ENCODE measurements at regions not wholly inside any gene's neighbourhood (a gene's known extent, or its start where the extent isn't known, plus 50 kb on each side); places are given as distances from the start of the nearest gene placed in this dataset.

- no peak for ATAC-seq
- intact Hi-C loops (cut with micrococcal nuclease): no loop called here
- Histone ChIP-seq H2AFZ (ENCODE audit: low read depth, low read length) (no peak overlapping the region), H3K36me3 (ENCODE audit: control insufficient read depth, insufficient read depth, low read length) (no peaks in the 10 kb centered on the region), H3K4me2 (ENCODE audit: insufficient read depth, low read length) (no peak overlapping the region), H3K4me1 (replicated peaks in 1 of 2; ENCODE audit: control insufficient read depth in 2 of 2, insufficient read depth in 2 of 2, low read length in 2 of 2) (no peaks in the 10 kb centered on the region), H3K27ac (ENCODE audit: extremely low read depth, low read depth, low read length) (no peak overlapping the region), H3K9me3 (replicated peaks; ENCODE audit: control insufficient read depth, insufficient read depth, low read depth, low read length) (0 out of 2 replicates have a peak, but pooled peaks cover 5% of the 10 kb centered on the region), H3K4me3 (no peak overlapping the region), H3K9ac (ENCODE audit: insufficient read depth in 1 of 2, low read depth in 2 of 2, low read length in 2 of 2) (no peak overlapping the region), H3K27me3 (ENCODE audit: control insufficient read depth in 2 of 2, insufficient read depth in 2 of 2, low read length in 2 of 2) (no peaks in the 10 kb centered on the region), H4K20me1 (replicated peaks; ENCODE audit: control insufficient read depth, insufficient read depth, low read length) (no peaks in the 10 kb centered on the region), H3K79me2 (ENCODE audit: control insufficient read depth, insufficient read depth, low read length) (no peaks in the 10 kb centered on the region), H3K9me1 (ENCODE audit: control insufficient read depth, insufficient read depth, low read length) (no peaks in the 10 kb centered on the region)
- POLR2A ChIA-PET: no interaction called here
- BruUV-seq (replicated peaks): no TSS peak
- WGBS (ENCODE audit: insufficient coverage, low coverage, missing lambda C conversion rate): 0% methylated on average over 2 of the region's 2 CpGs
- FAIRE-seq: no peak
- in situ Hi-C loops (cut with MboI): no loop called here
- CTCF ChIA-PET (ENCODE audit: low intra/inter-chr PET ratio): no interaction called here
- TF ChIP-seq TBP (optimal IDR thresholded peaks at IDR 0.05; ENCODE audit: low read depth, low read length) (no peak), STAT5B (CRISPR knock-in tag; IDR thresholded peaks at IDR 0.05) (no peak), CCAR2 (IDR thresholded peaks at IDR 0.05; ENCODE audit: low read depth, low read length) (no peak)
- no peak for DNase-seq (ENCODE audit: extremely low read depth in 1 of 4, low spot score in 3 of 4)
Measured at GRCh38 chr6:121956782-121957181, 442.7 kb upstream of the HSF2 start.

GRCh38 chr6:121959501-121959900 lies 440.0 kb upstream of the HSF2 start:
- in situ Hi-C loops (cut with MboI) (no loop called here), intact Hi-C loops (cut with micrococcal nuclease) (no loop called here)
- H3K9me3 ChIP-seq (replicated peaks; ENCODE audit: control insufficient read depth, insufficient read depth, low read depth, low read length): peaks cover 2% of the 10 kb centered on the region; the same call in 1 of the 2 replicates
- 0% methylated on average over 5 of the region's 5 CpGs for WGBS (ENCODE audit: insufficient coverage, low coverage, missing lambda C conversion rate)
- no peak overlapping the region for H3K4me3 ChIP-seq
- H3K9ac ChIP-seq (ENCODE audit: insufficient read depth in 1 of 2, low read depth in 2 of 2, low read length in 2 of 2): no peak overlapping the region
- H3K4me1 ChIP-seq (replicated peaks in 1 of 2; ENCODE audit: control insufficient read depth in 2 of 2, insufficient read depth in 2 of 2, low read length in 2 of 2): no peaks in the 10 kb centered on the region
- no peaks in the 10 kb centered on the region for H3K79me2 ChIP-seq (ENCODE audit: control insufficient read depth, insufficient read depth, low read length)
- no peaks in the 10 kb centered on the region for H3K27me3 ChIP-seq (ENCODE audit: control insufficient read depth in 2 of 2, insufficient read depth in 2 of 2, low read length in 2 of 2)
- no peak overlapping the region for H2AFZ ChIP-seq (ENCODE audit: low read depth, low read length)
- FAIRE-seq (no peak), ATAC-seq (no peak), DNase-seq (ENCODE audit: extremely low read depth in 1 of 4, low spot score in 3 of 4) (no peak)
- no peaks in the 10 kb centered on the region for H4K20me1 ChIP-seq (replicated peaks; ENCODE audit: control insufficient read depth, insufficient read depth, low read length)
- BruUV-seq (replicated peaks): no TSS peak
- ChIA-PET CTCF (ENCODE audit: low intra/inter-chr PET ratio) (no interaction called here), POLR2A (no interaction called here)
- H3K4me2 ChIP-seq (ENCODE audit: insufficient read depth, low read length): no peak overlapping the region
- H3K27ac ChIP-seq (ENCODE audit: extremely low read depth, low read depth, low read length): no peak overlapping the region
- H3K36me3 ChIP-seq (ENCODE audit: control insufficient read depth, insufficient read depth, low read length): no peaks in the 10 kb centered on the region
- no peaks in the 10 kb centered on the region for H3K9me1 ChIP-seq (ENCODE audit: control insufficient read depth, insufficient read depth, low read length)
- no peak for TF ChIP-seq SMARCE1 (IDR thresholded peaks at IDR 0.05)
- no peak for TF ChIP-seq KDM4B (IDR thresholded peaks at IDR 0.05; ENCODE audit: borderline replicate concordance in 2 of 2, low read depth in 1 of 2)
- TF ChIP-seq EHMT2 (IDR thresholded peaks at IDR 0.05): no peak
- TF ChIP-seq ZBTB49 (CRISPR knock-in tag; IDR thresholded peaks at IDR 0.05; ENCODE audit: borderline replicate concordance): no peak
- no peak for TF ChIP-seq RAD51 (IDR thresholded peaks at IDR 0.05; ENCODE audit: borderline replicate concordance, low read depth)
- TF ChIP-seq ZNF696 (CRISPR knock-in tag; conservative IDR thresholded peaks at IDR 0.05): no peak
- TF ChIP-seq UBTF (IDR thresholded peaks at IDR 0.05; ENCODE audit: borderline replicate concordance in 1 of 2, low read depth in 2 of 2, low read length in 2 of 2): no peak
- no peak for TF ChIP-seq TFAP4 (CRISPR knock-in tag; IDR thresholded peaks at IDR 0.05; ENCODE audit: borderline replicate concordance)
- no peak for TF ChIP-seq RUNX1 (IDR thresholded peaks at IDR 0.05; ENCODE audit: low read depth)

Measured in K562 (cell line).